ENCODE measurements at regions not wholly inside any gene's neighbourhood (a gene's known extent, or its start where the extent isn't known, plus 50 kb on each side); places are given as distances from the start of the nearest gene placed in this dataset.

- H3K79me2 ChIP-seq (replicated peaks; ENCODE audit: insufficient read depth, low read length): no peaks in the 10 kb centered on the region
- H3F3A ChIP-seq (ENCODE audit: insufficient read depth, low read length, poor library complexity, severe bottlenecking): no peaks in the 10 kb centered on the region
- H3K9me3 ChIP-seq (ENCODE audit: low read length): no peaks in the 10 kb centered on the region
- H4K20me1 ChIP-seq (ENCODE audit: insufficient read depth): no peaks in the 10 kb centered on the region
- H3K27ac ChIP-seq (ENCODE audit: low read length): no peak overlapping the region
- H3K4me2 ChIP-seq (ENCODE audit: low read length): no peak overlapping the region
- no peaks in the 10 kb centered on the region for H3K9me2 ChIP-seq (ENCODE audit: insufficient read depth, low read length)
- H3K27me3 ChIP-seq (ENCODE audit: insufficient read depth, low read depth, low read length): no peaks in the 10 kb centered on the region
- H2AFZ ChIP-seq (ENCODE audit: low read depth, low read length): no peak overlapping the region
- H3K9ac ChIP-seq (ENCODE audit: low read length): no peak overlapping the region
- H3K4me3 ChIP-seq (ENCODE audit: low read length): no peak overlapping the region
- no peaks in the 10 kb centered on the region for H3K36me3 ChIP-seq (ENCODE audit: insufficient read depth, low read length)
- no peak for TF ChIP-seq CTCF (IDR thresholded peaks at IDR 0.05; ENCODE audit: poor library complexity, severe bottlenecking)
- TF ChIP-seq REST (IDR thresholded peaks at IDR 0.05; ENCODE audit: borderline replicate concordance): no peak
- no peak for TF ChIP-seq EP300 (conservative IDR thresholded peaks at IDR 0.05; ENCODE audit: poor library complexity, severe bottlenecking)
- no peak for TF ChIP-seq RAD21 (conservative IDR thresholded peaks at IDR 0.05)
- TF ChIP-seq POLR2AphosphoS5 (IDR thresholded peaks at IDR 0.05): no peak
Measured at GRCh38 chr11:37560991-37561390, 963.0 kb upstream of the RAG2 start.

DNA sequence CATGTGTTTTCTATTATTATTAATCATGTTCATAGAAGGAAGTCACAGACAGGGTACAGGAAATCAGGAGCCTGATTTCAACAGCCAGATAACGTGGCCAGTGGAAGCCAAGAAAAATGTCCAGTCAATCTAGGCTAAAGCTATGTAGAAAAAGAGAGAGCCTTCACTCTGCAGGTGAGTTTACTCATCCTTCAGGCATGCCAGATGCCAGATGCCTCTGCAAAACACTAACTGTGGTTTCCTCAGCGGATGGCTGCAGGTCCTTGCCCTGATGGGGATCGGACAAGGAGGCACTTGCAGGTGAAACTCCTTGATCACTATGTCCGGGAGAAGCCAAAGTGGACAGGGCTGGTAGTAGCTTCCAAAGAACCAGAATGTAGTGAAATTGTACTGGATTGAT, 962.3 kb upstream of the RAG2 start:
- Histone ChIP-seq H3K27me3 (ENCODE audit: insufficient read depth, low read depth, low read length) (no peaks in the 10 kb centered on the region), H3K9ac (ENCODE audit: low read length) (no peak overlapping the region), H3K4me3 (ENCODE audit: low read length) (no peak overlapping the region), H3K4me2 (ENCODE audit: low read length) (no peak overlapping the region), H2AFZ (ENCODE audit: low read depth, low read length) (no peak overlapping the region), H3K27ac (ENCODE audit: low read length) (no peak overlapping the region), H4K20me1 (ENCODE audit: insufficient read depth) (no peaks in the 10 kb centered on the region), H3K79me2 (replicated peaks; ENCODE audit: insufficient read depth, low read length) (no peaks in the 10 kb centered on the region), H3K36me3 (ENCODE audit: insufficient read depth, low read length) (no peaks in the 10 kb centered on the region), H3K9me2 (ENCODE audit: insufficient read depth, low read length) (no peaks in the 10 kb centered on the region), H3F3A (ENCODE audit: insufficient read depth, low read length, poor library complexity, severe bottlenecking) (no peaks in the 10 kb centered on the region), H3K9me3 (ENCODE audit: low read length) (no peaks in the 10 kb centered on the region)
- TF ChIP-seq POLR2AphosphoS5 (IDR thresholded peaks at IDR 0.05) (no peak), CTCF (IDR thresholded peaks at IDR 0.05; ENCODE audit: poor library complexity, severe bottlenecking) (no peak), SMC3 (conservative IDR thresholded peaks at IDR 0.05; ENCODE audit: poor library complexity) (no peak), TAF1 (IDR thresholded peaks at IDR 0.05; ENCODE audit: low read depth) (no peak), EP300 (conservative IDR thresholded peaks at IDR 0.05; ENCODE audit: poor library complexity, severe bottlenecking) (no peak), MXI1 (conservative IDR thresholded peaks at IDR 0.05; ENCODE audit: poor library complexity, severe bottlenecking) (no peak), EZH2 (IDR thresholded peaks at IDR 0.05; ENCODE audit: borderline replicate concordance, insufficient read depth, low read length, poor library complexity, severe bottlenecking) (no peak), RAD21 (conservative IDR thresholded peaks at IDR 0.05) (no peak)
